ENCODE measurements at regions not wholly inside any gene's neighbourhood (a gene's known extent, or its start where the extent isn't known, plus 50 kb on each side); places are given as distances from the start of the nearest gene placed in this dataset.

- Histone ChIP-seq H3K36me3 (no peaks in the 10 kb centered on the region), H3K4me3 (no peak overlapping the region), H3K27me3 (replicated peaks; ENCODE audit: insufficient read depth) (no peaks in the 10 kb centered on the region), H3K4me1 (replicated peaks) (no peaks in the 10 kb centered on the region), H3K9me3 (no peaks in the 10 kb centered on the region), H3K27ac (peak overlapping the region; percentile 23 to 42)
- DNase-seq (ENCODE audit: low spot score), result peak; percentile 48
- 22% methylated on average over 3 of the region's 3 CpGs for WGBS
- peak; percentile 51 for TF ChIP-seq POLR2AphosphoS5 (IDR thresholded peaks at IDR 0.05)
- no peak for TF ChIP-seq CTCF (IDR thresholded peaks at IDR 0.05)
- intact Hi-C loops (cut with DNase I), result no loop called here
Measured at GRCh38 chr1:68307378-68307787, 75.1 kb upstream of the WLS start.

- intact Hi-C loops (cut with DNase I), result no loop called here
- WGBS, result 52% methylated on average over 2 of the region's 2 CpGs
- no peak for DNase-seq (ENCODE audit: low spot score)
Measured at GRCh38 chr1:68301471-68302001, 69.2 kb upstream of the WLS start.

GRCh38 chr1:68294367-68295066 is 62.2 kb upstream of the WLS start:
- TF ChIP-seq CTCF (IDR thresholded peaks at IDR 0.05) (no peak), POLR2A (IDR thresholded peaks at IDR 0.05) (no peak), POLR2AphosphoS5 (IDR thresholded peaks at IDR 0.05) (no peak)
- Histone ChIP-seq H3K36me3 (no peaks in the 10 kb centered on the region), H3K4me3 (no peak overlapping the region), H3K4me1 (replicated peaks) (no peaks in the 10 kb centered on the region), H3K27ac (no peak overlapping the region), H3K9me3 (no peaks in the 10 kb centered on the region), H3K27me3 (replicated peaks; ENCODE audit: insufficient read depth) (no peaks in the 10 kb centered on the region)
- 89% methylated on average over 16 of the region's 16 CpGs for WGBS
- DNase-seq (ENCODE audit: low spot score), result no peak
- intact Hi-C loops (cut with DNase I), result no loop called here

More at GRCh38 chr1:68301471-68302001, 69.2 kb upstream of the WLS start:
- Histone ChIP-seq H3K27me3 (replicated peaks; ENCODE audit: insufficient read depth) (no peaks in the 10 kb centered on the region), H3K9me3 (no peaks in the 10 kb centered on the region), H3K4me1 (replicated peaks) (no peaks in the 10 kb centered on the region), H3K36me3 (no peaks in the 10 kb centered on the region), H3K4me3 (no peak overlapping the region), H3K27ac (no peak overlapping the region)
- TF ChIP-seq POLR2A (IDR thresholded peaks at IDR 0.05), result no peak
- TF ChIP-seq CTCF (IDR thresholded peaks at IDR 0.05), result no peak
- TF ChIP-seq POLR2AphosphoS5 (IDR thresholded peaks at IDR 0.05), result no peak

GRCh38 chr1:68293609-68294366 is 61.5 kb upstream of the WLS start:
- no peaks in the 10 kb centered on the region for H3K4me1 ChIP-seq (replicated peaks)
- no peaks in the 10 kb centered on the region for H3K36me3 ChIP-seq
- H3K9me3 ChIP-seq, result no peaks in the 10 kb centered on the region
- no peak overlapping the region for H3K27ac ChIP-seq
- intact Hi-C loops (cut with DNase I), result no loop called here
- WGBS, result 69% methylated on average over 19 of the region's 19 CpGs
- no peak for DNase-seq (ENCODE audit: low spot score)
- H3K27me3 ChIP-seq (replicated peaks; ENCODE audit: insufficient read depth), result no peaks in the 10 kb centered on the region
- TF ChIP-seq POLR2AphosphoS5 (IDR thresholded peaks at IDR 0.05) (no peak), POLR2A (IDR thresholded peaks at IDR 0.05) (no peak), CTCF (IDR thresholded peaks at IDR 0.05) (no peak)
- no peak overlapping the region for H3K4me3 ChIP-seq

All from prostate gland (tissue), 2 donors.